Neural progenitor cell (in vitro differentiated cells): ENCODE measurements at regions not wholly inside any gene's neighbourhood (a gene's known extent, or its start where the extent isn't known, plus 50 kb on each side); places are given as distances from the start of the nearest gene placed in this dataset.
"Not testable (repeated sequence)": the region's sequence is repeated elsewhere in the genome, so short reads cannot be mapped to it uniquely, and the experiment has no call there.

Source experiments
- DNase-seq: peaks from one replicate; pipeline ENCODE4 v3.0.0-alpha.2; 2016; ENCODE audit warnings: low spot score
- H2AFZ ChIP-seq: fragments of 200-600 bp; sonication (generic); replicated peaks from 2 replicates; pipeline ENCODE4 v1.6.1; 2016; ENCODE audit warnings: antibody characterized with exemption
- H3F3A ChIP-seq: fragments of 200-600 bp; sonication (generic); 2 replicates; pipeline ENCODE4 v1.6.1; 2016; ENCODE audit warnings: antibody characterized with exemption, low read depth
- H3K27ac ChIP-seq: fragments of 200-600 bp; sonication (generic); 2 replicates; pipeline ENCODE4 v1.5.1; 2016; ENCODE audit warnings: mild to moderate bottlenecking
- H3K27me3 ChIP-seq: fragments of 200-600 bp; sonication (generic); 2 replicates; pipeline ENCODE4 v1.6.1; 2016; ENCODE audit warnings: mild to moderate bottlenecking, moderate library complexity
- H3K36me3 ChIP-seq: fragments of 200-600 bp; sonication (generic); 2 replicates; pipeline ENCODE4 v1.5.1; 2016
- H3K4me1 ChIP-seq: fragments of 200-600 bp; sonication (generic); 2 replicates; pipeline ENCODE4 v1.6.1; 2016; ENCODE audit warnings: mixed run types
- H3K4me2 ChIP-seq: fragments of 200-600 bp; sonication (generic); 2 replicates; pipeline ENCODE4 v1.6.1; 2016
- H3K4me3 ChIP-seq: fragments of 200-600 bp; sonication (generic); 2 replicates; pipeline ENCODE4 v1.5.1; 2016
- H3K79me2 ChIP-seq: fragments of 200-600 bp; sonication (generic); 2 replicates; pipeline ENCODE4 v1.6.1; 2016; ENCODE audit warnings: low read depth
- H3K9ac ChIP-seq: fragments of 200-600 bp; sonication (generic); 2 replicates; pipeline ENCODE4 v1.6.1; 2016
- H3K9me3 ChIP-seq: fragments of 200-600 bp; sonication (generic); 2 replicates; pipeline ENCODE4 v1.5.1; 2016; ENCODE audit warnings: low read depth
- H4K20me1 ChIP-seq: fragments of 200-600 bp; sonication (generic); 2 replicates; pipeline ENCODE4 v1.6.1; 2016; ENCODE audit warnings: low read depth
- H3K27ac Mint-ChIP-seq: 3 replicates; pipeline ENCODE4 v1.8.0; 2021; ENCODE audit warnings: mixed read lengths
- H3K27me3 Mint-ChIP-seq: 2 replicates; pipeline ENCODE4 v1.8.0; 2022; ENCODE audit warnings: low read depth, mild to moderate bottlenecking, inconsistent platforms, moderate library complexity, mixed read lengths; ENCODE audit not compliant: insufficient read depth
- H3K36me3 Mint-ChIP-seq: 3 replicates; pipeline ENCODE4 v1.8.0; 2021; ENCODE audit warnings: mixed read lengths
- H3K4me1 Mint-ChIP-seq: 3 replicates; pipeline ENCODE4 v1.8.0; 2021; ENCODE audit warnings: mixed read lengths
- H3K4me3 Mint-ChIP-seq: 3 replicates; pipeline ENCODE4 v1.8.0; 2021; ENCODE audit warnings: mild to moderate bottlenecking, moderate library complexity, mixed read lengths
- H3K9me3 Mint-ChIP-seq: 3 replicates; pipeline ENCODE4 v1.8.0; 2020; ENCODE audit warnings: mixed read lengths
- CTCF ChIP-seq: fragments of 200-600 bp; sonication (generic); IDR thresholded peaks from 2 replicates; pipeline ENCODE4 v1.5.1; 2017; ENCODE audit warnings: antibody characterized with exemption, mild to moderate bottlenecking
- EZH2 ChIP-seq: fragments of 200-600 bp; sonication (generic); IDR thresholded peaks from 2 replicates; pipeline ENCODE4 v1.6.1; 2017; ENCODE audit warnings: antibody characterized with exemption, mild to moderate bottlenecking, moderate library complexity
- EZH2phosphoT487 ChIP-seq: fragments of 200-600 bp; sonication (generic); IDR thresholded peaks from 2 replicates; pipeline ENCODE4 v1.6.1; 2017; ENCODE audit warnings: antibody characterized with exemption

DNA sequence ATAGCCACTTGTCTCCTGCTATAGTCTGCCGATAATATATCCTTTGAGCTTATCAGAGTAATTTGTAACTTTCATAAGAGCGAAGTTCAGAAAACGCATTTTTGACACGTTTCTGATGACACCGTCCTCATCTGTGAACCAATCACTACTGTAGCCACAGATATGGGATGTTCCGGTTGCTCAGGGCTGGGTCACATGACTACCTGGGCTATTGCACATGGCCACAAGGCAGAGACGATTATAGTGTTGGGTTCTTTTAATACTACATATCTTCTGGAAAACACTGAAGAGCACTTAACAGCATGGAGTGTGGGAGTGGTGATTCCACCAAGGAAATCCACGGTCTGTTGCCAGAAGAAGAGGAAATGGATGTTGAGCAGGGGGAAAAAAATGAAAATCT is 115.0 kb upstream of the ADRA1B start:
- Mint-ChIP-seq H3K27ac (no peak overlapping the region), H3K4me3 (no peak overlapping the region), H3K27me3 (no peaks in the 10 kb centered on the region), H3K9me3 (peaks cover 10% of the 10 kb centered on the region), H3K4me1 (peaks cover 3% of the 10 kb centered on the region), H3K36me3 (no peaks in the 10 kb centered on the region)
- H4K20me1 ChIP-seq: no peaks in the 10 kb centered on the region
- DNase-seq: no peak
- no peak overlapping the region for H3K9ac ChIP-seq
- H3K4me2 ChIP-seq: no peak overlapping the region
- no peak for TF ChIP-seq CTCF
- TF ChIP-seq EZH2: no peak
- TF ChIP-seq EZH2phosphoT487: no peak
- no peaks in the 10 kb centered on the region for H3F3A ChIP-seq
- no peaks in the 10 kb centered on the region for H3K36me3 ChIP-seq
- no peak overlapping the region for H3K27ac ChIP-seq
- H3K9me3 ChIP-seq: no peaks in the 10 kb centered on the region
- H3K79me2 ChIP-seq: no peaks in the 10 kb centered on the region
- no peaks in the 10 kb centered on the region for H3K27me3 ChIP-seq
- no peak overlapping the region for H3K4me3 ChIP-seq
- no peak overlapping the region for H2AFZ ChIP-seq
- peaks cover 8% of the 10 kb centered on the region for H3K4me1 ChIP-seq

DNA sequence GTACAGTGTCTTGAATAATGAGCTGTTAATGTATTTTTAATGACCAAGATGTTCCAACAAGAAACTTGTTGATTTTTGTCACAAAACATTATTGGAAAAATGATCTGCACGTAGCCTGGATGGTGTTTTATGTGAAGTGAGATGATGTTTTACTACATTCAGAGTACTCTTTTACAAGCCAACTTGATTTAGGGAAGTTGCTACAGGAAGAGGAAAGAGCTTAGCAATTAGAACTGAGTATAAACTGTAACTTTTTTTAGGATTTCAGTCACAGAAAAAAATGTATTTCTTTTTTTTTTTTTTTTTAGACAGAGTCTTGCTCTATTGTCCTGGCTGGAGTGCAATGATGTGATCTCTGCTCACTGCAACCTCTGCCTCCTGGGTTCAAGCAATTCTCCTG is 113.6 kb upstream of the ADRA1B start:
- no peak overlapping the region for H3K27ac Mint-ChIP-seq
- H3K27ac ChIP-seq: no peak overlapping the region
- H3K9me3 ChIP-seq: no peaks in the 10 kb centered on the region
- H3K27me3 ChIP-seq: no peaks in the 10 kb centered on the region
- DNase-seq: no peak
- H3K4me2 ChIP-seq: no peak overlapping the region
- peaks cover 8% of the 10 kb centered on the region for H3K4me1 ChIP-seq
- no peaks in the 10 kb centered on the region for H3K36me3 Mint-ChIP-seq
- no peaks in the 10 kb centered on the region for H4K20me1 ChIP-seq
- H2AFZ ChIP-seq: no peak overlapping the region
- peaks cover 4% of the 10 kb centered on the region for H3K27me3 Mint-ChIP-seq
- no peak overlapping the region for H3K4me3 ChIP-seq
- no peaks in the 10 kb centered on the region for H3K36me3 ChIP-seq
- no peak overlapping the region for H3K4me3 Mint-ChIP-seq
- peaks cover 21% of the 10 kb centered on the region for H3K9me3 Mint-ChIP-seq
- H3K9ac ChIP-seq: no peak overlapping the region
- no peaks in the 10 kb centered on the region for H3K4me1 Mint-ChIP-seq
- no peaks in the 10 kb centered on the region for H3K79me2 ChIP-seq
- TF ChIP-seq EZH2phosphoT487 (no peak), EZH2 (no peak), CTCF (no peak)
- no peaks in the 10 kb centered on the region for H3F3A ChIP-seq

- DNase-seq: no peak
- Histone ChIP-seq H3K4me3 (no peak overlapping the region), H3K36me3 (no peaks in the 10 kb centered on the region), H3K4me2 (no peak overlapping the region), H3K4me1 (peaks cover 8% of the 10 kb centered on the region), H3K9ac (no peak overlapping the region), H2AFZ (no peak overlapping the region), H3K9me3 (no peaks in the 10 kb centered on the region), H3F3A (no peaks in the 10 kb centered on the region), H3K27ac (no peak overlapping the region), H4K20me1 (no peaks in the 10 kb centered on the region), H3K79me2 (no peaks in the 10 kb centered on the region), H3K27me3 (no peaks in the 10 kb centered on the region)
- Mint-ChIP-seq H3K4me1 (no peaks in the 10 kb centered on the region), H3K9me3 (peaks cover 26% of the 10 kb centered on the region), H3K27ac (no peak overlapping the region), H3K36me3 (no peaks in the 10 kb centered on the region), H3K4me3 (no peak overlapping the region), H3K27me3 (peaks cover 4% of the 10 kb centered on the region)
- TF ChIP-seq CTCF (no peak), EZH2phosphoT487 (no peak), EZH2 (no peak)
Measured at GRCh38 chr5:159804121-159804520, 112.2 kb upstream of the ADRA1B start.

- no peak for TF ChIP-seq EZH2
- no peak for TF ChIP-seq CTCF
- no peak for TF ChIP-seq EZH2phosphoT487
- Histone ChIP-seq H3K36me3 (no peaks in the 10 kb centered on the region), H2AFZ (no peak overlapping the region), H3K4me3 (no peak overlapping the region), H3F3A (no peaks in the 10 kb centered on the region), H3K27me3 (no peaks in the 10 kb centered on the region), H3K4me2 (no peak overlapping the region), H4K20me1 (no peaks in the 10 kb centered on the region), H3K9me3 (no peaks in the 10 kb centered on the region), H3K4me1 (peaks cover 2% of the 10 kb centered on the region), H3K27ac (no peak overlapping the region), H3K9ac (no peak overlapping the region), H3K79me2 (no peaks in the 10 kb centered on the region)
- Mint-ChIP-seq H3K4me3 (no peak overlapping the region), H3K9me3 (peaks cover 26% of the 10 kb centered on the region), H3K27me3 (peaks cover 4% of the 10 kb centered on the region), H3K4me1 (no peaks in the 10 kb centered on the region), H3K27ac (no peak overlapping the region), H3K36me3 (no peaks in the 10 kb centered on the region)
- no peak for DNase-seq
Measured at GRCh38 chr5:159805021-159805420, 111.3 kb upstream of the ADRA1B start.

- H3K27ac ChIP-seq, H3K4me1 ChIP-seq, DNase-seq, H3K36me3 ChIP-seq, H3K36me3 Mint-ChIP-seq, H3K27ac Mint-ChIP-seq, H3K4me2 ChIP-seq, H3K4me3 ChIP-seq, H3F3A ChIP-seq, H3K4me3 Mint-ChIP-seq, H3K9me3 ChIP-seq, H3K27me3 Mint-ChIP-seq, H3K27me3 ChIP-seq, H4K20me1 ChIP-seq, H2AFZ ChIP-seq, H3K79me2 ChIP-seq, H3K9ac ChIP-seq, H3K4me1 Mint-ChIP-seq: not testable (repeated sequence)
- H3K9me3 Mint-ChIP-seq: peaks cover 26% of the 10 kb centered on the region
Measured at GRCh38 chr5:159807135-159807534, 109.1 kb upstream of the ADRA1B start.
